ENCODE measurements at regions not wholly inside any gene's neighbourhood (a gene's known extent, or its start where the extent isn't known, plus 50 kb on each side); places are given as distances from the start of the nearest gene placed in this dataset.

GRCh38 chr5:109614981-109615380, 74.7 kb upstream of the MAN2A1 start:
- Histone ChIP-seq H3K4me3 (ENCODE audit: low read depth in 1 of 3, low read length in 3 of 3) (no peak overlapping the region), H3K27ac (ENCODE audit: low read depth in 1 of 2, low read length in 2 of 2) (no peak overlapping the region), H3K36me3 (ENCODE audit: control insufficient read depth in 4 of 4, insufficient read depth in 3 of 4, low read depth in 1 of 4, low read length in 3 of 4) (no peaks in the 10 kb centered on the region), H3K27me3 (ENCODE audit: control insufficient read depth in 4 of 4, insufficient read depth in 4 of 4, low read length in 3 of 4) (no peaks in the 10 kb centered on the region), H3K9me3 (ENCODE audit: control insufficient read depth in 4 of 4, low read length in 3 of 4) (no peaks in the 10 kb centered on the region), H3K4me1 (ENCODE audit: control insufficient read depth in 4 of 4, insufficient read depth in 4 of 4, low read length in 3 of 4) (no peaks in the 10 kb centered on the region), H3K9ac (ENCODE audit: low read depth in 1 of 2, low read length in 2 of 2) (no peak overlapping the region)
- no peak for TF ChIP-seq EGR1 (IDR thresholded peaks at IDR 0.05; ENCODE audit: low read depth in 2 of 2)
- TF ChIP-seq HNF4A (conservative IDR thresholded peaks at IDR 0.05): no peak
- no peak for TF ChIP-seq NR2F2 (IDR thresholded peaks at IDR 0.05)
- TF ChIP-seq HNF4G (IDR thresholded peaks at IDR 0.05): no peak
- TF ChIP-seq, protein P1, sequence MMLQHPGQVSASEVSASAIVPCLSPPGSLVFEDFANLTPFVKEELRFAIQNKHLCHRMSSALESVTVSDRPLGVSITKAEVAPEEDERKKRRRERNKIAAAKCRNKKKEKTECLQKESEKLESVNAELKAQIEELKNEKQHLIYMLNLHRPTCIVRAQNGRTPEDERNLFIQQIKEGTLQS (IDR thresholded peaks at IDR 0.05): no peak
- no peak for TF ChIP-seq YY1 (IDR thresholded peaks at IDR 0.05)
- no peak for TF ChIP-seq JUND (IDR thresholded peaks at IDR 0.05)
- TF ChIP-seq TAF1 (conservative IDR thresholded peaks at IDR 0.05): no peak
- DNase-seq (ENCODE audit: low spot score): no peak
- WGBS: 91% methylated on average over 3 of the region's 3 CpGs

- Histone ChIP-seq H3K27me3 (ENCODE audit: control insufficient read depth in 4 of 4, insufficient read depth in 4 of 4, low read length in 3 of 4) (no peaks in the 10 kb centered on the region), H3K9me3 (ENCODE audit: control insufficient read depth in 4 of 4, low read length in 3 of 4) (no peaks in the 10 kb centered on the region), H3K4me3 (ENCODE audit: low read depth in 1 of 3, low read length in 3 of 3) (no peak overlapping the region), H3K4me1 (ENCODE audit: control insufficient read depth in 4 of 4, insufficient read depth in 4 of 4, low read length in 3 of 4) (no peaks in the 10 kb centered on the region), H3K27ac (ENCODE audit: low read depth in 1 of 2, low read length in 2 of 2) (no peak overlapping the region), H3K9ac (ENCODE audit: low read depth in 1 of 2, low read length in 2 of 2) (no peak overlapping the region), H3K36me3 (ENCODE audit: control insufficient read depth in 4 of 4, insufficient read depth in 3 of 4, low read depth in 1 of 4, low read length in 3 of 4) (no peaks in the 10 kb centered on the region)
- no peak for DNase-seq (ENCODE audit: low spot score)
- TF ChIP-seq, protein P1 (IDR thresholded peaks at IDR 0.05): no peak
- no peak for TF ChIP-seq HNF4A (conservative IDR thresholded peaks at IDR 0.05)
- TF ChIP-seq, protein P2, sequence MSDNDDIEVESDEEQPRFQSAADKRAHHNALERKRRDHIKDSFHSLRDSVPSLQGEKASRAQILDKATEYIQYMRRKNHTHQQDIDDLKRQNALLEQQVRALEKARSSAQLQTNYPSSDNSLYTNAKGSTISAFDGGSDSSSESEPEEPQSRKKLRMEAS (IDR thresholded peaks at IDR 0.05): no peak
- TF ChIP-seq HNF4G (IDR thresholded peaks at IDR 0.05): no peak
- TF ChIP-seq RXRA (IDR thresholded peaks at IDR 0.05): no peak
- no peak for TF ChIP-seq JUND (IDR thresholded peaks at IDR 0.05)
- no peak for TF ChIP-seq FOXA2 (IDR thresholded peaks at IDR 0.05)
- TF ChIP-seq EGR1 (IDR thresholded peaks at IDR 0.05; ENCODE audit: low read depth in 2 of 2): no peak
- TF ChIP-seq FOXA1 (IDR thresholded peaks at IDR 0.05): no peak
- TF ChIP-seq, protein P3, sequence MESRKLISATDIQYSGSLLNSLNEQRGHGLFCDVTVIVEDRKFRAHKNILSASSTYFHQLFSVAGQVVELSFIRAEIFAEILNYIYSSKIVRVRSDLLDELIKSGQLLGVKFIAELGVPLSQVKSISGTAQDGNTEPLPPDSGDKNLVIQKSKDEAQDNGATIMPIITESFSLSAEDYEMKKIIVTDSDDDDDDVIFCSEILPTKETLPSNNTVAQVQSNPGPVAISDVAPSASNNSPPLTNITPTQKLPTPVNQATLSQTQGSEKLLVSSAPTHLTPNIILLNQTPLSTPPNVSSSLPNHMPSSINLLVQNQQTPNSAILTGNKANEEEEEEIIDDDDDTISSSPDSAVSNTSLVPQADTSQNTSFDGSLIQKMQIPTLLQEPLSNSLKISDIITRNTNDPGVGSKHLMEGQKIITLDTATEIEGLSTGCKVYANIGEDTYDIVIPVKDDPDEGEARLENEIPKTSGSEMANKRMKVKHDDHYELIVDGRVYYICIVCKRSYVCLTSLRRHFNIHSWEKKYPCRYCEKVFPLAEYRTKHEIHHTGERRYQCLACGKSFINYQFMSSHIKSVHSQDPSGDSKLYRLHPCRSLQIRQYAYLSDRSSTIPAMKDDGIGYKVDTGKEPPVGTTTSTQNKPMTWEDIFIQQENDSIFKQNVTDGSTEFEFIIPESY (IDR thresholded peaks at IDR 0.05): no peak
- TF ChIP-seq NR2F2 (IDR thresholded peaks at IDR 0.05): no peak
- TF ChIP-seq YY1 (IDR thresholded peaks at IDR 0.05): no peak
- 96% methylated on average over 4 of the region's 4 CpGs for WGBS
These were observed 75.4 kb upstream of the MAN2A1 start for GRCh38 chr5:109614301-109614700.

GRCh38 chr5:109612278-109612905, 77.3 kb upstream of the MAN2A1 start:
- no peaks in the 10 kb centered on the region for H3K27me3 ChIP-seq (ENCODE audit: control insufficient read depth in 4 of 4, insufficient read depth in 4 of 4, low read length in 3 of 4)
- 85% methylated on average over 6 of the region's 6 CpGs for WGBS
- H3K27ac ChIP-seq (ENCODE audit: low read depth in 1 of 2, low read length in 2 of 2): no peak overlapping the region
- H3K9ac ChIP-seq (ENCODE audit: low read depth in 1 of 2, low read length in 2 of 2): no peak overlapping the region
- no peaks in the 10 kb centered on the region for H3K4me1 ChIP-seq (ENCODE audit: control insufficient read depth in 4 of 4, insufficient read depth in 4 of 4, low read length in 3 of 4)
- H3K36me3 ChIP-seq (ENCODE audit: control insufficient read depth in 4 of 4, insufficient read depth in 3 of 4, low read depth in 1 of 4, low read length in 3 of 4): no peaks in the 10 kb centered on the region
- DNase-seq (ENCODE audit: low spot score): no peak
- no peak overlapping the region for H3K4me3 ChIP-seq (ENCODE audit: low read depth in 1 of 3, low read length in 3 of 3)
- H3K9me3 ChIP-seq (ENCODE audit: control insufficient read depth in 4 of 4, low read length in 3 of 4): no peaks in the 10 kb centered on the region
- TF ChIP-seq YY1 (IDR thresholded peaks at IDR 0.05) (no peak), FOXA2 (IDR thresholded peaks at IDR 0.05) (no peak), HNF4A (conservative IDR thresholded peaks at IDR 0.05) (no peak)
- TF ChIP-seq, protein P1 (IDR thresholded peaks at IDR 0.05): no peak
- TF ChIP-seq, protein P3 (IDR thresholded peaks at IDR 0.05): no peak
- TF ChIP-seq, protein P4, sequence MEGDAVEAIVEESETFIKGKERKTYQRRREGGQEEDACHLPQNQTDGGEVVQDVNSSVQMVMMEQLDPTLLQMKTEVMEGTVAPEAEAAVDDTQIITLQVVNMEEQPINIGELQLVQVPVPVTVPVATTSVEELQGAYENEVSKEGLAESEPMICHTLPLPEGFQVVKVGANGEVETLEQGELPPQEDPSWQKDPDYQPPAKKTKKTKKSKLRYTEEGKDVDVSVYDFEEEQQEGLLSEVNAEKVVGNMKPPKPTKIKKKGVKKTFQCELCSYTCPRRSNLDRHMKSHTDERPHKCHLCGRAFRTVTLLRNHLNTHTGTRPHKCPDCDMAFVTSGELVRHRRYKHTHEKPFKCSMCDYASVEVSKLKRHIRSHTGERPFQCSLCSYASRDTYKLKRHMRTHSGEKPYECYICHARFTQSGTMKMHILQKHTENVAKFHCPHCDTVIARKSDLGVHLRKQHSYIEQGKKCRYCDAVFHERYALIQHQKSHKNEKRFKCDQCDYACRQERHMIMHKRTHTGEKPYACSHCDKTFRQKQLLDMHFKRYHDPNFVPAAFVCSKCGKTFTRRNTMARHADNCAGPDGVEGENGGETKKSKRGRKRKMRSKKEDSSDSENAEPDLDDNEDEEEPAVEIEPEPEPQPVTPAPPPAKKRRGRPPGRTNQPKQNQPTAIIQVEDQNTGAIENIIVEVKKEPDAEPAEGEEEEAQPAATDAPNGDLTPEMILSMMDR (IDR thresholded peaks at IDR 0.05; ENCODE audit: low read depth, low read length, missing input control): no peak
